ENCODE measurements at regions not wholly inside any gene's neighbourhood (a gene's known extent, or its start where the extent isn't known, plus 50 kb on each side); places are given as distances from the start of the nearest gene placed in this dataset.

- H3K4me1 ChIP-seq (ENCODE audit: control insufficient read depth, insufficient read depth, low read length) = peaks cover 7% of the 10 kb centered on the region
- H3K14ac ChIP-seq (replicated peaks; ENCODE audit: low read depth, low read length) = no peak overlapping the region
- H2BK15ac ChIP-seq (ENCODE audit: low read depth, low read length) = no peak overlapping the region
- H3K27ac ChIP-seq (ENCODE audit: insufficient read depth, low read length) = no peak overlapping the region
- no peak overlapping the region for H4K8ac ChIP-seq (ENCODE audit: low read depth in 2 of 2, low read length in 2 of 2)
- H3K4me2 ChIP-seq (ENCODE audit: low read depth, low read length) = no peak overlapping the region
- intact Hi-C loops (cut with micrococcal nuclease) = no loop called here
- TF ChIP-seq CTCF (conservative IDR thresholded peaks at IDR 0.05; ENCODE audit: low read depth, low read length) (no peak), CEBPB (IDR thresholded peaks at IDR 0.05; ENCODE audit: low read depth, low read length) (no peak), BHLHE40 (IDR thresholded peaks at IDR 0.05; ENCODE audit: low read depth, low read length) (no peak), FOS (IDR thresholded peaks at IDR 0.05; ENCODE audit: low read depth, low read length) (no peak), MXI1 (IDR thresholded peaks at IDR 0.05; ENCODE audit: borderline replicate concordance, low read depth, low read length) (no peak), RAD21 (IDR thresholded peaks at IDR 0.05; ENCODE audit: low read length) (no peak), SMC3 (IDR thresholded peaks at IDR 0.05; ENCODE audit: low read depth, low read length) (no peak), MAFK (IDR thresholded peaks at IDR 0.05; ENCODE audit: low read depth, low read length) (no peak), CHD1 (IDR thresholded peaks at IDR 0.05; ENCODE audit: low read depth, low read length) (no peak), NFE2L2 (IDR thresholded peaks at IDR 0.05; ENCODE audit: low read depth, low read length) (no peak)
- no peaks in the 10 kb centered on the region for H3K36me3 ChIP-seq (ENCODE audit: control insufficient read depth, insufficient read depth, low read length)
- peak overlapping the region; percentile 34; the same call in 1 of the 2 replicates for H4K91ac ChIP-seq (ENCODE audit: insufficient read depth, low read depth, low read length)
- DNase-seq (no peak), ATAC-seq (ENCODE audit: low read depth) (no peak)
- no peaks in the 10 kb centered on the region; the same call in 1 of the 2 replicates for H3K9me1 ChIP-seq (ENCODE audit: insufficient read depth, low read length)
- H3K18ac ChIP-seq (ENCODE audit: low read depth, low read length) = no peak overlapping the region
- BruUV-seq (replicated peaks) = no TSS peak
- ChIA-PET POLR2A (ENCODE audit: unreplicated experiment) (no interaction called here), CTCF (no interaction called here)
- H3K27me3 ChIP-seq (ENCODE audit: control insufficient read depth, insufficient read depth, low read length) = peaks cover 11% of the 10 kb centered on the region
- no peak overlapping the region for H3K4ac ChIP-seq (ENCODE audit: low read depth, low read length)
- no peaks in the 10 kb centered on the region for H4K20me1 ChIP-seq (ENCODE audit: insufficient read depth, low read length)
- no peak overlapping the region for H2AFZ ChIP-seq (replicated peaks; ENCODE audit: low read length, poor library complexity)
- H3K56ac ChIP-seq (ENCODE audit: extremely low read depth, insufficient read depth, low read length) = no peak overlapping the region
- dilution Hi-C loops (cut with HindIII; ENCODE audit: low sequenced_read_pairs, unreplicated experiment) = no loop called here
- H2AK5ac ChIP-seq (ENCODE audit: low read depth, low read length) = 0 out of 2 replicates have a peak overlapping the region, but pooled peaks have one; percentile 58
- H3K9me3 ChIP-seq (ENCODE audit: control insufficient read depth, insufficient read depth, low read length) = no peaks in the 10 kb centered on the region
- no peak overlapping the region for H2AK9ac ChIP-seq (replicated peaks; ENCODE audit: low read depth, low read length, poor library complexity)
- H4K5ac ChIP-seq (ENCODE audit: low read depth, low read length) = no peak overlapping the region
- no peak overlapping the region for H3K9ac ChIP-seq (ENCODE audit: low read depth, low read length)
- H2BK5ac ChIP-seq (ENCODE audit: low read depth, low read length, poor library complexity, severe bottlenecking) = no peak overlapping the region
- no peak overlapping the region for H2BK20ac ChIP-seq (ENCODE audit: low read depth, low read length)
- in situ Hi-C loops (cut with MboI; ENCODE audit: low sequenced_read_pairs) = no loop called here
- no peak overlapping the region for H3K4me3 ChIP-seq (ENCODE audit: insufficient read depth, low read depth, low read length)
- 74% methylated on average over 6 of the region's 14 CpGs; no CpG with 5 or more reads in 1 of the 2 experiments for WGBS, 2 experiments (ENCODE audit: extremely low coverage in 2 of 2, insufficient read length in 1 of 2)
- H2BK120ac ChIP-seq (ENCODE audit: low read depth, low read length) = peak overlapping the region; percentile 21; the same call in 1 of the 2 replicates
- no peak overlapping the region for H3K23ac ChIP-seq (ENCODE audit: low read depth, low read length)
- no peaks in the 10 kb centered on the region for H3K79me1 ChIP-seq (ENCODE audit: low read depth in 1 of 2, low read length in 2 of 2)
Measured at GRCh38 chr10:132479603-132480221, 57.9 kb upstream of the INPP5A start.
